Adrenal gland (tissue), 9 donors: ENCODE measurements at regions not wholly inside any gene's neighbourhood (a gene's known extent, or its start where the extent isn't known, plus 50 kb on each side); places are given as distances from the start of the nearest gene placed in this dataset.

Source experiments
- DNase-seq, 7 donors: peaks; one replicate each; pipeline ENCODE4 v3.0.0-alpha.2; 2019 to 2020
- H3K27ac ChIP-seq, 5 donors: fragments of 200-600 bp; sonication (generic) in 4 of 5; 1 replicate in 3 of 5; 2 replicates in 2 of 5; pipeline versions ENCODE4 v1.5.1 to v1.8.0; 2016 to 2020; ENCODE audit warnings: mild to moderate bottlenecking in 1 of 5
- H3K27me3 ChIP-seq: fragments of 200-600 bp; 2 replicates; pipeline ENCODE4 v1.8.0; 2021
- H3K36me3 ChIP-seq, 2 donors: fragments of 200-600 bp; replicated peaks in 1 of 2; 1 replicate in 1 of 2; 2 replicates in 1 of 2; pipeline versions ENCODE4 v1.5.1 to v1.8.0; 2018 to 2022
- H3K4me1 ChIP-seq, 2 donors: fragments of 200-600 bp; replicated peaks in 1 of 2; 1 replicate in 1 of 2; 2 replicates in 1 of 2; pipeline versions ENCODE4 v1.5.1 to v1.8.0; 2018 to 2021
- H3K4me3 ChIP-seq, 4 donors: fragments of 200-600 bp; sonication (generic) in 3 of 4; one replicate each; pipeline ENCODE4 v1.5.1; 2016 to 2018
- H3K9me3 ChIP-seq, 3 donors: fragments of 200-600 bp; sonication (generic) in 1 of 3; replicated peaks in 1 of 3; 1 replicate in 2 of 3; 2 replicates in 1 of 3; pipeline versions ENCODE4 v1.5.1 to v1.8.0; 2016 to 2021
- CTCF ChIP-seq, 6 experiments: fragments of 450-650 bp in 4 of 6; fragments of 200-600 bp in 2 of 6; sonication (generic) in 1 of 6; IDR thresholded peaks; 1 replicate in 5 of 6; 2 replicates in 1 of 6; pipeline versions ENCODE4 v1.5.1 to v1.8.0; 2016 to 2021; ENCODE audit warnings: antibody characterized with exemption in 6 of 6, mild to moderate bottlenecking in 2 of 6, moderate library complexity in 1 of 6
- POLR2A ChIP-seq, 2 donors: fragments of 450-650 bp; IDR thresholded peaks; one replicate each; pipeline ENCODE4 v1.6.1; 2017; ENCODE audit warnings: antibody characterized with exemption in 2 of 2, mild to moderate bottlenecking in 2 of 2, moderate library complexity in 1 of 2
- WGBS, 4 donors: extraction: QIAGEN DNeasy Blood & Tissue Kit in 2 of 4; methylation state at CpG; one replicate each; pipeline versions ENCODE4 v1.1.5 to v1.1.7; 2013 to 2017; 5-methylcytosine and 5-hydroxymethylcytosine counted together
- intact Hi-C, 2 donors: fragments of 100-400 bp; cut with DNase I; formaldehyde crosslinking; loops; one replicate each; pipeline versions ENCODE4 v1.14.1 to v1.15.0; 2022 to 2023
- donor health status: healthy with polysubstance abuse.
- donor health status: Bipolar disorder and iron deficiency.
- donor health status: DM: yes; HTN: yes; CAD: no.
- donor health status: DM: no; HTN: no; CAD: no.
- donor health status: DM: no; HTN: no; CAD: no.

- intact Hi-C loops = no loop called here
- DNase-seq = no peak
- TF ChIP-seq POLR2A (IDR thresholded peaks at IDR 0.05) = no peak
- no peak for TF ChIP-seq CTCF (IDR thresholded peaks at IDR 0.05)
- no peaks in the 10 kb centered on the region for H3K36me3 ChIP-seq
- no peaks in the 10 kb centered on the region for H3K4me1 ChIP-seq
- 21 to 41% (median 24%) methylated on average over 3 of the region's 3 CpGs for WGBS, 4 donors
- H3K4me3 ChIP-seq = no peak overlapping the region
- H3K27ac ChIP-seq = no peak overlapping the region
- H3K27me3 ChIP-seq = no peaks in the 10 kb centered on the region
- peaks cover 0 to 11% (median 0%) of the 10 kb centered on the region in 3 donors for H3K9me3 ChIP-seq
Observed at GRCh38 chr15:49706805-49707204, 86.0 kb downstream of the DTWD1 start.

- no peak overlapping the region for H3K27ac ChIP-seq
- no peak for DNase-seq
- TF ChIP-seq POLR2A (IDR thresholded peaks at IDR 0.05) (no peak), CTCF (IDR thresholded peaks at IDR 0.05) (no peak)
- no peaks in the 10 kb centered on the region for H3K36me3 ChIP-seq
- H3K9me3 ChIP-seq = peaks cover 0 to 11% (median 0%) of the 10 kb centered on the region in 3 donors
- WGBS, 4 donors = 55 to 78% (median 70%) methylated on average over 1 of the region's 1 CpG
- intact Hi-C loops = no loop called here
- H3K4me3 ChIP-seq = no peak overlapping the region
- H3K4me1 ChIP-seq = no peaks in the 10 kb centered on the region
- no peaks in the 10 kb centered on the region for H3K27me3 ChIP-seq
Observed at GRCh38 chr15:49707598-49707997, 86.8 kb downstream of the DTWD1 start.

- TF ChIP-seq CTCF (IDR thresholded peaks at IDR 0.05) = no peak
- TF ChIP-seq POLR2A (IDR thresholded peaks at IDR 0.05) = no peak
- Histone ChIP-seq H3K4me1 (no peaks in the 10 kb centered on the region), H3K27me3 (no peaks in the 10 kb centered on the region), H3K36me3 (no peaks in the 10 kb centered on the region), H3K27ac (no peak overlapping the region), H3K4me3 (no peak overlapping the region), H3K9me3 (peaks cover 0 to 11% (median 0%) of the 10 kb centered on the region in 3 donors)
- WGBS, 4 donors = 87 to 94% (median 89%) methylated on average over 1 of the region's 1 CpG
- no peak for DNase-seq
- intact Hi-C loops = no loop called here
Observed at GRCh38 chr15:49709646-49710214, 88.9 kb downstream of the DTWD1 start.

GRCh38 chr15:49712162-49712561 lies 91.3 kb downstream of the DTWD1 start:
- TF ChIP-seq POLR2A (IDR thresholded peaks at IDR 0.05) = no peak
- TF ChIP-seq CTCF (IDR thresholded peaks at IDR 0.05) = no peak
- H3K4me3 ChIP-seq = no peak overlapping the region
- H3K27ac ChIP-seq = no peak overlapping the region
- H3K9me3 ChIP-seq = peaks cover 0 to 11% (median 0%) of the 10 kb centered on the region in 3 donors
- H3K27me3 ChIP-seq = no peaks in the 10 kb centered on the region
- H3K36me3 ChIP-seq = no peaks in the 10 kb centered on the region
- intact Hi-C loops = no loop called here
- no peak for DNase-seq
- WGBS, 4 donors = 80 to 90% (median 84%) methylated on average over 3 of the region's 3 CpGs
- H3K4me1 ChIP-seq = no peaks in the 10 kb centered on the region
